ENCODE measurements at regions not wholly inside any gene's neighbourhood (a gene's known extent, or its start where the extent isn't known, plus 50 kb on each side); places are given as distances from the start of the nearest gene placed in this dataset.

DNA sequence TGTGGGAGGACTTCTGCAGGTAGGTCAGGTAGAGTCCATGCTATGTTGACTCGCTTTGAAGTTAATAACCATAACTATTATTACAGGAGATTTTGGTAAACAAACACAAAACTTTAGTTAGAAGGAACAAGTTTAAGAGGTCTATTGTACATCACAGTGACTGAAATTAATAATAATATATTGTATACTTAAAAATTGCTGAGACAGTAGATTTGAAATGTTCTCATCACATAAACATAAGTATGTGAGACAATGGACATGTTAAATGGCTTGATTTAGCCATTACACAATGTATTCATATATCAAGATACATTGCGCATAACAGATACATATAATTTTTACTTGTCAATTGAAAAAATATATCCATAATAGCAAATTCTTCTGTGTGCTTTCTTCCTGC lies 91.4 kb upstream of the CD53 start:
- H3K36me3 ChIP-seq (ENCODE audit: insufficient read depth, low read length) = no peaks in the 10 kb centered on the region
- peaks cover 49% of the 10 kb centered on the region for H3K27me3 ChIP-seq (ENCODE audit: insufficient read depth, low read length)
- no peak overlapping the region for H3K4me3 ChIP-seq (ENCODE audit: low read depth, low read length)
- no peak overlapping the region for H2AFZ ChIP-seq (ENCODE audit: low read length, unreplicated experiment)
- no peaks in the 10 kb centered on the region for H3K79me2 ChIP-seq (ENCODE audit: control insufficient read depth, insufficient read depth, low read length, unreplicated experiment)
- H3K4me1 ChIP-seq (ENCODE audit: control insufficient read depth, insufficient read depth, low read length, unreplicated experiment) = no peaks in the 10 kb centered on the region
- H3K27ac ChIP-seq (ENCODE audit: low read depth, low read length) = no peak overlapping the region

DNA sequence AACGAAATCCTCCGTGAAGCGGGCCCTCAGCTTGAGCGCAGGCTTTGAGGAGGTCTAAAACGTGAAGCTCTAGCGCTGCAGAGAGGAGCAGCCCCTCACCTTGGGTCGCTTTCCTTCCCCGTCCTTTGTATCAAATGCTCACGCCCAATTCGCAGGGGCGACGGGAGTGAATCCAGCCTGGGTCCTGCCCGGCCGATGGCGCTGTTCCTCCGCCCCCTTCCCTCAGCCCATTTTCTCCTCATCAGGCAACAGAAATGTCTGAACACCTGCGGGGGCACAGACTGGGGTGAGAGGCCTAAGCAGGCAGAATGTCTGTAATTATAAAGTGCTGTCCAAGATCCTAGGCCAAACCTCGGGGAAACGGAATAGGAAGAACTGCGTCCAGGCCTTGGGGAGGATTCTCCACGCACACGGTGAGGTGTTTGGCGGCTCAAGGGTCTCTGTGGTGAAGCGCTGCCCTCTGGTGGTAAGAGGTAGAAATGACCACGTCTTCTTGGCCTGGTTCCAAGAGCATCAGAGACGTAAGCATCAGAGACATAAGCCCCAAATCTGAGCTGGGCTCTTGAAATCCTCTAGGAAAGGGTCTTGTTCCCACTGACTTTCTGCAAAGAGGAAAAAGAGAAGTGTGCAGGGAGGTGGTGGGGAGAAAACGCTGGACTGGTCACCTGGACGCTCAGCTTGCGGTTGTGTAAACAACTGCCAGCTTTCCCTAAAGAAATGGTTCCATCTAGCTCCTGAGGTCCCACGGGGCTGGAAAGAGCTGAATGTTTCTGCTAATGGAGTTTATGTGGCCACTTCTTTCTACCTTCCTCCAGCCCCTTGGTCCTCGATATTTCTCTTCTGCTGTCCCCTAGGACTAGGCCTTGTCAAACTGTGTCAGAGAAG lies 92.1 kb upstream of the CD53 start:
- no peak overlapping the region for H3K27ac ChIP-seq (ENCODE audit: low read depth, low read length)
- H3K27me3 ChIP-seq (ENCODE audit: insufficient read depth, low read length) = peaks cover 53% of the 10 kb centered on the region
- H3K36me3 ChIP-seq (ENCODE audit: insufficient read depth, low read length) = no peaks in the 10 kb centered on the region
- H2AFZ ChIP-seq (ENCODE audit: low read length, unreplicated experiment) = no peak overlapping the region
- no peaks in the 10 kb centered on the region for H3K4me1 ChIP-seq (ENCODE audit: control insufficient read depth, insufficient read depth, low read length, unreplicated experiment)
- no peak overlapping the region for H3K4me3 ChIP-seq (ENCODE audit: low read depth, low read length)
- H3K79me2 ChIP-seq (ENCODE audit: control insufficient read depth, insufficient read depth, low read length, unreplicated experiment) = no peaks in the 10 kb centered on the region

GRCh38 chr1:110779636-110780035 lies 93.3 kb upstream of the CD53 start:
- H3K36me3 ChIP-seq (ENCODE audit: insufficient read depth, low read length) = no peaks in the 10 kb centered on the region
- no peak overlapping the region for H3K27ac ChIP-seq (ENCODE audit: low read depth, low read length)
- no peak overlapping the region for H3K4me3 ChIP-seq (ENCODE audit: low read depth, low read length)
- H3K4me1 ChIP-seq (ENCODE audit: control insufficient read depth, insufficient read depth, low read length, unreplicated experiment) = no peaks in the 10 kb centered on the region
- peaks cover 51% of the 10 kb centered on the region for H3K27me3 ChIP-seq (ENCODE audit: insufficient read depth, low read length)
- no peak overlapping the region for H2AFZ ChIP-seq (ENCODE audit: low read length, unreplicated experiment)
- H3K79me2 ChIP-seq (ENCODE audit: control insufficient read depth, insufficient read depth, low read length, unreplicated experiment) = no peaks in the 10 kb centered on the region

- no peaks in the 10 kb centered on the region for H3K36me3 ChIP-seq (ENCODE audit: insufficient read depth, low read length)
- H3K27me3 ChIP-seq (ENCODE audit: insufficient read depth, low read length) = peaks cover 57% of the 10 kb centered on the region
- H3K27ac ChIP-seq (ENCODE audit: low read depth, low read length) = no peak overlapping the region
- H3K4me3 ChIP-seq (ENCODE audit: low read depth, low read length) = no peak overlapping the region
- no peaks in the 10 kb centered on the region for H3K79me2 ChIP-seq (ENCODE audit: control insufficient read depth, insufficient read depth, low read length, unreplicated experiment)
- no peak overlapping the region for H2AFZ ChIP-seq (ENCODE audit: low read length, unreplicated experiment)
- no peaks in the 10 kb centered on the region for H3K4me1 ChIP-seq (ENCODE audit: control insufficient read depth, insufficient read depth, low read length, unreplicated experiment)
Measured at GRCh38 chr1:110778821-110779220, 94.1 kb upstream of the CD53 start.

DNA sequence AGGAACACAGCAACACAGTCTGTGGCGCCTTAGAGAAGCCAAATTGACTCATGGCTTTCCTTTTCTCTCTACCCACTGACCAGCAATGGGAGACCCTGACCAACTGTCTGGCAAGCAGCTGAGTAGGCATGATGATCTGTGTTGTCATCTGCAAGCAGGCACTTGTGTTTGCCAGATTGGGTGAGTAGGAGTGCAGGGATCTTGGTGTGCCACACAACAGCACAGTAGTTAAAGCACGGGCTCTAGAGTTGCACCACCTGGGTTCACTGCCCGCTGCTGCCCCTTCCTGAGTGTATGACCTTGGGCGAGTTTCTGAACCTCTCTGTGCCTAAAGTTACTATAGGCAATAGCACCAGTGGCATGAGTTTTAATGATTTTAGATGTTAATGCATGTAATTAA lies 95.7 kb upstream of the CD53 start:
- peaks cover 66% of the 10 kb centered on the region for H3K27me3 ChIP-seq (ENCODE audit: insufficient read depth, low read length)
- no peak overlapping the region for H3K27ac ChIP-seq (ENCODE audit: low read depth, low read length)
- no peak overlapping the region for H2AFZ ChIP-seq (ENCODE audit: low read length, unreplicated experiment)
- H3K36me3 ChIP-seq (ENCODE audit: insufficient read depth, low read length) = no peaks in the 10 kb centered on the region
- H3K79me2 ChIP-seq (ENCODE audit: control insufficient read depth, insufficient read depth, low read length, unreplicated experiment) = no peaks in the 10 kb centered on the region
- no peak overlapping the region for H3K4me3 ChIP-seq (ENCODE audit: low read depth, low read length)
- H3K4me1 ChIP-seq (ENCODE audit: control insufficient read depth, insufficient read depth, low read length, unreplicated experiment) = no peaks in the 10 kb centered on the region

DNA sequence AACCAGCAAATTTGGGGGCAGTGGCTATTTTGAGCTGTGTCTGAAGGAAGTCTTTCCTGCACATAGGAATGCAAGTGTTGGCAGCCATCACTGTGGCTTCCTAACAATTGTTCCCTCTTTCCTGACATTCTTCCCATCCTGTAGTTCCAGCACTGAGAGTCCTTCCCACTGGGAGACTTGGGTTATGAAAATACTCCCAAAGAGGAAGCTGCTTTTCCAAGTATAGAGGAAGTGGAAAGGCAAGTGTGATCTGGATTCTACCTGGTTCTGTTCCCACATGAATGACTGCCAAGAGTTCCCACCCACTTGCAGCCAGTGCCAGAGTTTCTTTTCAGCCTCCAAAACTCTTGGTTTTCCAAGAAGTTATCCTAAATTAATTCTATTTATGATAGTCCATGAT lies 98.5 kb upstream of the CD53 start:
- Histone ChIP-seq H3K4me3 (ENCODE audit: low read depth, low read length) (no peak overlapping the region), H3K4me1 (ENCODE audit: control insufficient read depth, insufficient read depth, low read length, unreplicated experiment) (no peaks in the 10 kb centered on the region), H3K27ac (ENCODE audit: low read depth, low read length) (no peak overlapping the region), H3K27me3 (ENCODE audit: insufficient read depth, low read length) (peaks cover 72% of the 10 kb centered on the region), H3K36me3 (ENCODE audit: insufficient read depth, low read length) (no peaks in the 10 kb centered on the region), H2AFZ (ENCODE audit: low read length, unreplicated experiment) (no peak overlapping the region), H3K79me2 (ENCODE audit: control insufficient read depth, insufficient read depth, low read length, unreplicated experiment) (no peaks in the 10 kb centered on the region)

- no peak overlapping the region for H3K27ac ChIP-seq (ENCODE audit: low read depth, low read length)
- peaks cover 71% of the 10 kb centered on the region for H3K27me3 ChIP-seq (ENCODE audit: insufficient read depth, low read length)
- H3K36me3 ChIP-seq (ENCODE audit: insufficient read depth, low read length) = no peaks in the 10 kb centered on the region
- H3K4me1 ChIP-seq (ENCODE audit: control insufficient read depth, insufficient read depth, low read length, unreplicated experiment) = no peaks in the 10 kb centered on the region
- no peak overlapping the region for H3K4me3 ChIP-seq (ENCODE audit: low read depth, low read length)
- no peak overlapping the region for H2AFZ ChIP-seq (ENCODE audit: low read length, unreplicated experiment)
- H3K79me2 ChIP-seq (ENCODE audit: control insufficient read depth, insufficient read depth, low read length, unreplicated experiment) = no peaks in the 10 kb centered on the region
Measured at GRCh38 chr1:110773813-110774212, 99.1 kb upstream of the KCNA3 start.

DNA sequence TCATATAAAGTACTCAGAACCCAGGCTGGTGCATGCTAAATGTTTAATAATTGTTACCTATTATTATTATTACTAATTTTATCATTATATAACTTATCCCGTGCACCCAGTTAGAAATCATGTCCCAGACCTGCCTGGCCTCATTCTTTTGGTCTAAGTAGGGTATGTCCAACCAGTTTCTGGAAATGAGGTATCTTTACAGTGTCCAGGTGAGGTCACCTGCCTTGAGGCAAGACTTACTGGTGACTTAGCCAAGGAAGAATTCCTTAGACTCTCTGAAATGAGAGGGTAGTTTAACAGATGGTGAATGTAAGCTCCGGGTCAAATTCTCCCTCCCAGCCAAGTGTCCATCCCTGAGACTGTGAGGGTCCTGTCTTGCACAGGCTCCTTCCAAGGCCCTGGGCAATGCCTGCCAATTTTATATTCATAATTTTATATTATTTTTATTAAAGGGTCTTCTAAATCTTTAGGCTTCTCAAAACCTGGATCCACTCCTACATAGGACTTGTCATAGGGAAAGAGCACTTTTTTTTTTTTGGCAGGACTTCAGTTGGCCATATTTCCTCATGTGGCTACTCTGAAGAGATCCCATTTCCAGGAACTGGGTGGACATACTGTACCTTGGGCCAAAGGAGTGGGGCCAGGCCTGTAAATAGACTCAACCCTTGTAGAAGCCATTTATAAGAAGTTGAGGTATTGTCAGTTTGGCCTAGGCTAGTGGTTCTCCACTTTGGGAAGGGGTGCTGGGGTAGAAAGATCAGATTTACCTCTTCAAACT lies 96.7 kb upstream of the KCNA3 start:
- Histone ChIP-seq H3K27ac (ENCODE audit: low read depth, low read length) (no peak overlapping the region), H2AFZ (ENCODE audit: low read length, unreplicated experiment) (no peak overlapping the region), H3K36me3 (ENCODE audit: insufficient read depth, low read length) (no peaks in the 10 kb centered on the region), H3K79me2 (ENCODE audit: control insufficient read depth, insufficient read depth, low read length, unreplicated experiment) (no peaks in the 10 kb centered on the region), H3K4me1 (ENCODE audit: control insufficient read depth, insufficient read depth, low read length, unreplicated experiment) (no peaks in the 10 kb centered on the region), H3K27me3 (ENCODE audit: insufficient read depth, low read length) (peaks cover 68% of the 10 kb centered on the region), H3K4me3 (ENCODE audit: low read depth, low read length) (no peak overlapping the region)

DNA sequence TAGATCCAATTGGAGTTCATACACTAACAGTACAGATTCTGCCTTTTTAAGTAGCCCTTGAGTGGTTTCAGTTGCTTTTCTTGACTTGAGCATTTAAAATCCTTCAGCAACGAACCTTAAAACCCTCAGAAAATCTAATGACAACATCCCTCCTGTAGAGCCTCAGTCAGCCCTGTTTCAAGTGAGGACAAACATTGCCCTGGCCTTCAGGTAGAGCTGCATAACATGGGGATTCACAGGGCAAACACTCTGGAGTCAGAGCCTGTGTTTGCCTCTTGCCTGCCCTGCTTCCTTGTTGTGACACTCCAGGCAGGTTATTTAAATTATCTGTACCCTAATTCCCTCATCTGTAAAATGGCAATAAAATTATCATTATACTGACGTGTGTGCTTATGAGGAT lies 96.1 kb upstream of the KCNA3 start:
- no peaks in the 10 kb centered on the region for H3K4me1 ChIP-seq (ENCODE audit: control insufficient read depth, insufficient read depth, low read length, unreplicated experiment)
- no peaks in the 10 kb centered on the region for H3K79me2 ChIP-seq (ENCODE audit: control insufficient read depth, insufficient read depth, low read length, unreplicated experiment)
- no peak overlapping the region for H2AFZ ChIP-seq (ENCODE audit: low read length, unreplicated experiment)
- peaks cover 62% of the 10 kb centered on the region for H3K27me3 ChIP-seq (ENCODE audit: insufficient read depth, low read length)
- no peaks in the 10 kb centered on the region for H3K36me3 ChIP-seq (ENCODE audit: insufficient read depth, low read length)
- no peak overlapping the region for H3K4me3 ChIP-seq (ENCODE audit: low read depth, low read length)
- no peak overlapping the region for H3K27ac ChIP-seq (ENCODE audit: low read depth, low read length)

GRCh38 chr1:110768605-110769004 lies 93.9 kb upstream of the KCNA3 start:
- no peaks in the 10 kb centered on the region for H3K36me3 ChIP-seq (ENCODE audit: insufficient read depth, low read length)
- H3K79me2 ChIP-seq (ENCODE audit: control insufficient read depth, insufficient read depth, low read length, unreplicated experiment) = no peaks in the 10 kb centered on the region
- H3K4me3 ChIP-seq (ENCODE audit: low read depth, low read length) = no peak overlapping the region
- H2AFZ ChIP-seq (ENCODE audit: low read length, unreplicated experiment) = no peak overlapping the region
- no peak overlapping the region for H3K27ac ChIP-seq (ENCODE audit: low read depth, low read length)
- H3K27me3 ChIP-seq (ENCODE audit: insufficient read depth, low read length) = peaks cover 66% of the 10 kb centered on the region
- H3K4me1 ChIP-seq (ENCODE audit: control insufficient read depth, insufficient read depth, low read length, unreplicated experiment) = no peaks in the 10 kb centered on the region

GRCh38 chr1:110766336-110766647 lies 91.6 kb upstream of the KCNA3 start:
- Histone ChIP-seq H3K36me3 (ENCODE audit: insufficient read depth, low read length) (no peaks in the 10 kb centered on the region), H3K79me2 (ENCODE audit: control insufficient read depth, insufficient read depth, low read length, unreplicated experiment) (no peaks in the 10 kb centered on the region), H3K4me1 (ENCODE audit: control insufficient read depth, insufficient read depth, low read length, unreplicated experiment) (no peaks in the 10 kb centered on the region), H3K4me3 (ENCODE audit: low read depth, low read length) (no peak overlapping the region), H3K27me3 (ENCODE audit: insufficient read depth, low read length) (peaks cover 69% of the 10 kb centered on the region), H2AFZ (ENCODE audit: low read length, unreplicated experiment) (no peak overlapping the region), H3K27ac (ENCODE audit: low read depth, low read length) (no peak overlapping the region)
